Ishikawa (cell line): ENCODE measurements at regions not wholly inside any gene's neighbourhood (a gene's known extent, or its start where the extent isn't known, plus 50 kb on each side); places are given as distances from the start of the nearest gene placed in this dataset.

Experiments
- CEBPB ChIP-seq: IDR thresholded peaks from 2 replicates; pipeline ENCODE4 v1.6.1; 2012
- CREB1 ChIP-seq: IDR thresholded peaks from 2 replicates; pipeline ENCODE4 v1.6.1; 2012; ENCODE audit warnings: low read depth
- EGR1 ChIP-seq: IDR thresholded peaks from 2 replicates; pipeline ENCODE4 v1.6.1; 2012
- EP300 ChIP-seq: IDR thresholded peaks from 2 replicates; pipeline ENCODE4 v1.6.1; 2012; ENCODE audit warnings: borderline replicate concordance
- FOXM1 ChIP-seq: IDR thresholded peaks from 2 replicates; pipeline ENCODE4 v1.6.1; 2012; ENCODE audit warnings: low read depth, borderline replicate concordance
- MAX ChIP-seq: IDR thresholded peaks from 2 replicates; pipeline ENCODE4 v1.6.1; 2012
- NFIC ChIP-seq: IDR thresholded peaks from 2 replicates; pipeline ENCODE4 v1.6.1; 2012
- RAD21 ChIP-seq: IDR thresholded peaks from 2 replicates; pipeline ENCODE4 v1.6.1; 2012; ENCODE audit warnings: low read depth
- REST ChIP-seq: IDR thresholded peaks from 2 replicates; pipeline ENCODE4 v1.6.1; 2012; ENCODE audit warnings: low read depth, mild to moderate bottlenecking
- TAF1 ChIP-seq: IDR thresholded peaks from 2 replicates; pipeline ENCODE4 v1.6.1; 2012; ENCODE audit warnings: low read depth, mild to moderate bottlenecking
- TCF12 ChIP-seq: IDR thresholded peaks from 2 replicates; pipeline ENCODE4 v1.6.1; 2012; ENCODE audit warnings: low read depth
- TEAD4 ChIP-seq: IDR thresholded peaks from 2 replicates; pipeline ENCODE4 v1.6.1; 2012
- USF1 ChIP-seq: IDR thresholded peaks from 2 replicates; pipeline ENCODE4 v1.6.1; 2012
- YY1 ChIP-seq: IDR thresholded peaks from 2 replicates; pipeline ENCODE4 v1.6.1; 2012; ENCODE audit warnings: low read depth
- ZBTB7A ChIP-seq: IDR thresholded peaks from 2 replicates; pipeline ENCODE4 v1.6.1; 2012; ENCODE audit warnings: low read depth

DNA sequence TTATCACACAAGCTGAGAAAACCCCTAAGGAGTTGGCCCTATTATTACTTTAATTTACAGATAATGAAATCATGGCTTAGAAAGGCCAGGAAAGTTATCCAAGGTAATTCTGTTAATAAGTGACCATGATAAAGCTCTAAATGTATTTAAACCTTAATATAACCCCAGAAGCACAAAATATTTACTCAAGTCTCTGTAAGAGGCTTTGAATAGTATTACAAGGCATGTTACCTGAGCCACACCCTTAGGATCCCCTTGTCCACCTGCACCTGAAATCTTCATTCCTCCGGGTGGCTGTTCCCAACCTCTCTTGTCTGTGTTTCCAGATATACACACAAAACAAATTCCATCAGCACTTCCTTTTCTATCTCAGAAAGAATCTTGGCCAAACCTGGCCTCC is 271.6 kb upstream of the BMP2 start:
- no peak for TF ChIP-seq EGR1
- TF ChIP-seq EP300: no peak
- TF ChIP-seq CREB1: no peak
- TF ChIP-seq YY1: no peak
- no peak for TF ChIP-seq NFIC
- TF ChIP-seq TCF12: no peak
- TF ChIP-seq REST: no peak
- TF ChIP-seq FOXM1: no peak
- no peak for TF ChIP-seq MAX
- no peak for TF ChIP-seq CEBPB
- no peak for TF ChIP-seq ZBTB7A
- no peak for TF ChIP-seq USF1
- no peak for TF ChIP-seq RAD21
- TF ChIP-seq TEAD4: no peak

DNA sequence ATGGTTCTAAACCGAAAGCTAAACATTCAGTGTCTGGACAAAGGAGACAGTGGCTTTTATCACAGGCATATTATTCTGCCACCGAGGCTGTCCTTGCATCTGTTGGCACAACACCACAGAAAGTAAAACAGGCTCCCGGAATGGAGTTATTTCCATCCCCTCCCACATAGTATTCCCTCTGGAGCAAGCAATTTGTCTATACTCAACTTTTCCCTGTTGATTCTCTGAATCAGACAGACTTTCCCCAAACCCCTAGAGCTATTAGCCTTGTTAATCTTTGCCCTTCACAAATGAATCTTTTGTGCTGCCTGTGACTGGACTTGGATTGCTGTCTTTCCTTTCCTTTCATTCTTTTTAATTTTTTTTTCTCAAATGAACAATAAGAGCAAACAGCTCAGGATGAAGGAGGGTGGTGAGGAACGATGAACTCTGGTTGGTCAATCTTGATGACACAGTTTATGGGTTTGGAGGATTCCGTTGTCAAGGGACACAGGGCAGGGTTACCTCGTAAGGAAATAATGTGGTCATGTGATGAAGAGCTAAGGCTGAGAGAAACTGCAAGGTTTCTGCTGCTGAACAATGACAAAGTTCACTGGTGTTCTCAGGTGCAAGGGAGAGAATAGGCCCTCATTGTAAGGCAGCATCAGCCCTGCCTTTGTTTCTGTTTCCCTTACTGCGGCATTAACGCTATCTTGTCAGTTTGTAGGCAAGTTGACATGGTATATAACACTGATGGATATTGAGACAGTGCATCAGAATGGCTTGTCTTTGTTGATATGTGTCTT is 275.0 kb upstream of the BMP2 start:
- TF ChIP-seq FOXM1 (no peak), EGR1 (no peak), REST (no peak)

DNA sequence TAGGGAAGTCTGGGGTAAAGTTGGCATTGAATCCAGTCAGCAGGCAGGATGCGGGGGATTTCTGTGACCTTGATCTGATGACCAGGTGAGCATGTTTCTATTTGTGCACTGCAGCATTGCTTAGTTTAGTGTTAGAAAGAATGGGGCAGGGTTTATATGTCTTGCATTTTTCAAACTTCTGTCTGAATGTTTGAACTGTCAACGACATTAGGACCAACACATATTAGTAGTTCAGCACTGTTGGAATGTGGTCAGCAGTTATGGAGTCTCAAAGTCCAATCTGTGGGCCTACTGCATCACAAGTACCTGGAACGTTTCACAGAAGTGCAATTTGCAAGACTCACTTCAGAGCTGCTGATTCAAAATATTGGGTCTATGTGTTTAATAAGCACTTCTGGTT is 276.6 kb upstream of the BMP2 start:
- no peak for TF ChIP-seq CEBPB
- TF ChIP-seq FOXM1: no peak
- no peak for TF ChIP-seq TAF1
- no peak for TF ChIP-seq ZBTB7A
- no peak for TF ChIP-seq RAD21
- no peak for TF ChIP-seq REST
- TF ChIP-seq YY1: no peak
- no peak for TF ChIP-seq USF1
- no peak for TF ChIP-seq EGR1
- no peak for TF ChIP-seq CREB1
- TF ChIP-seq TEAD4: no peak
- no peak for TF ChIP-seq NFIC

DNA sequence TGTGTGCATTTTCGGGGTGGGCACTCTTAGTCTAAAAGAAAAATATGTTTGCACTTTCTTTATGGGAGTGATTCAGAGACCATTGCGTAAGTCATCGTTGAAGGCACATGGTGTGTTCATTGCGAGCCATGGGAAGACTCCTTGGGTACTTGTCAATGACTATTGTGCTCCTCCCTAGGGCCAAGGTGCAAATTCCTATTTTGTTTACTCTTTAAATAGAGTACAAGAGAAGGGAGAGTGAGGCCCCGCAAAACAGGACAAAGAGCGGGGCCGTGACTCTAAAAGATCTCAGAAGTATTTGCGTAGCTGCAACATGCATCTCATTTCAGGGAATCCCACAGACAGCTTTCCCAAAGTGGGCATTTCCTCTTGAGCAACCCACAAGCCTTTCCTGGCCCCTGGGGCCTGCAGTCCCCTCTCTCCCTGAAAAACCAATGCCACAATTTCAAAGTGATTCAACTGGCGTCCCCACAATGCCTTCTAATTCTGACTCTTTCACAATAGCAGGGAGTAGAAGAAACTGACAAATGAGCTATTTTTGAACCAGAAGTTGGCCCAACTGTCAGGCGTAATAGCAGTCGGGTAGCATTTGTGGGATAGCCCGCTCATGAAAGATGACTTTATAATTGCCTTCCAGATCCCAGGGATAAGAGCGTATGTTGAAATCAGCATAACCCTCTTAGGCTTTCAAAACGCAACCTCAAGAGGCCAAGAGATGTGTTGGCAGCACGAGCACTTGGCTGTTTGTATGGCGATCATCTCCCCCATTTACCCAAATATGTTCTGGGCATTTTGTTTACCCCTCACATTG is 277.9 kb upstream of the BMP2 start:
- TF ChIP-seq NFIC (no peak), TAF1 (no peak), TCF12 (no peak), TEAD4 (no peak), CEBPB (no peak), CREB1 (no peak), MAX (no peak), ZBTB7A (no peak), EGR1 (no peak), RAD21 (no peak), YY1 (no peak), EP300 (no peak), USF1 (no peak)
